SU-DHL-6 (cell line): ENCODE measurements at regions not wholly inside any gene's neighbourhood (a gene's known extent, or its start where the extent isn't known, plus 50 kb on each side); places are given as distances from the start of the nearest gene placed in this dataset.

Experiments
- H2AFZ ChIP-seq: fragments of 200-600 bp; sonication (generic); 2 replicates; pipeline ENCODE4 v1.6.1; 2014; ENCODE audit warnings: low read depth, mild to moderate bottlenecking, moderate library complexity, mixed read lengths, antibody characterized with exemption, low read length; ENCODE audit not compliant: severe bottlenecking
- H3F3A ChIP-seq: fragments of 200-600 bp; shearing (Covaris generic); 2 replicates; pipeline ENCODE4 v1.6.0; 2016; ENCODE audit warnings: antibody characterized with exemption, mild to moderate bottlenecking; ENCODE audit not compliant: insufficient read depth
- H3K27ac ChIP-seq: fragments of 200-600 bp; sonication (generic); 2 replicates; pipeline ENCODE4 v1.5.1; 2016; ENCODE audit warnings: low read depth, mild to moderate bottlenecking, low read length, moderate library complexity, mixed read lengths
- H3K27me3 ChIP-seq: fragments of 200-600 bp; sonication (generic), shearing (Covaris generic); 2 replicates; pipeline ENCODE4 v1.6.0; 2014; ENCODE audit warnings: mild to moderate bottlenecking, low read length
- H3K36me3 ChIP-seq: fragments of 200-600 bp; sonication (generic); 2 replicates; pipeline ENCODE4 v1.6.1; 2014; ENCODE audit warnings: mild to moderate bottlenecking, low read length, mixed read lengths
- H3K4me2 ChIP-seq: fragments of 300-600, 200-600 bp; shearing (Covaris generic), sonication (generic); 2 replicates; pipeline ENCODE4 v1.6.0; 2014; ENCODE audit warnings: low read length, low read depth, mild to moderate bottlenecking; ENCODE audit not compliant: poor library complexity, severe bottlenecking
- H3K4me3 ChIP-seq: fragments of 200-600 bp; sonication (generic); 2 replicates; pipeline ENCODE4 v1.5.1; 2014; ENCODE audit warnings: antibody characterized with exemption, low read length, mild to moderate bottlenecking, mixed read lengths; ENCODE audit not compliant: insufficient read depth, poor library complexity, severe bottlenecking
- H3K79me2 ChIP-seq: fragments of 200-600 bp; sonication (generic); 2 replicates; pipeline ENCODE4 v1.6.1; 2014; ENCODE audit warnings: mild to moderate bottlenecking, low read length, moderate library complexity; ENCODE audit not compliant: insufficient read depth
- H3K9ac ChIP-seq: fragments of 200-600 bp; sonication (generic); 2 replicates; pipeline ENCODE4 v1.7.0; 2014; ENCODE audit warnings: mild to moderate bottlenecking, low read length
- H3K9me2 ChIP-seq: fragments of 200-600 bp; sonication (generic); replicated peaks from 2 replicates; pipeline ENCODE4 v1.6.1; 2014; ENCODE audit warnings: low read length; ENCODE audit not compliant: insufficient read depth
- H3K9me3 ChIP-seq: fragments of 200-600 bp; sonication (generic); 2 replicates; pipeline ENCODE4 v1.6.1; 2014; ENCODE audit warnings: low read length, mixed read lengths; ENCODE audit not compliant: insufficient read depth
- H4K20me1 ChIP-seq: fragments of 200-600 bp; sonication (generic); 2 replicates; pipeline ENCODE4 v1.6.1; 2014; ENCODE audit warnings: low read depth, mild to moderate bottlenecking, antibody characterized with exemption, low read length, moderate library complexity, mixed read lengths
- CTCF ChIP-seq: fragments of 200-600 bp; sonication (generic); IDR thresholded peaks from one replicate; pipeline ENCODE4 v1.5.1; 2017; ENCODE audit warnings: antibody characterized with exemption, mild to moderate bottlenecking, low read length, moderate library complexity; ENCODE audit not compliant: insufficient read depth, poor library complexity, severe bottlenecking
- EZH2phosphoT487 ChIP-seq: fragments of 200-600 bp; sonication (generic), shearing (Covaris generic); conservative IDR thresholded peaks from 2 replicates; pipeline ENCODE4 v1.6.1; 2018; ENCODE audit warnings: mild to moderate bottlenecking, antibody characterized with exemption, low read length, moderate library complexity, mixed read lengths

- H3K4me2 ChIP-seq, result no peak overlapping the region
- H3K9ac ChIP-seq, result no peak overlapping the region
- no peaks in the 10 kb centered on the region for H4K20me1 ChIP-seq
- H3K79me2 ChIP-seq, result no peaks in the 10 kb centered on the region
- H3K27me3 ChIP-seq, result no peaks in the 10 kb centered on the region
- no peaks in the 10 kb centered on the region for H3K9me3 ChIP-seq
- no peaks in the 10 kb centered on the region for H3K36me3 ChIP-seq
- no peak overlapping the region for H3K27ac ChIP-seq
- no peaks in the 10 kb centered on the region for H3F3A ChIP-seq
- no peak for TF ChIP-seq CTCF
- TF ChIP-seq EZH2phosphoT487, result no peak
- H2AFZ ChIP-seq, result no peak overlapping the region
- H3K9me2 ChIP-seq, result no peaks in the 10 kb centered on the region
- no peak overlapping the region for H3K4me3 ChIP-seq
These were observed 117.4 kb upstream of the MAGI2 start for GRCh38 chr7:79570903-79571302.

GRCh38 chr7:79563821-79564522 is 110.5 kb upstream of the MAGI2 start:
- no peaks in the 10 kb centered on the region for H3K36me3 ChIP-seq
- no peaks in the 10 kb centered on the region for H3K9me3 ChIP-seq
- no peaks in the 10 kb centered on the region for H3K79me2 ChIP-seq
- H3F3A ChIP-seq, result no peaks in the 10 kb centered on the region
- no peaks in the 10 kb centered on the region for H4K20me1 ChIP-seq
- H2AFZ ChIP-seq, result no peak overlapping the region
- H3K9ac ChIP-seq, result no peak overlapping the region
- H3K27ac ChIP-seq, result no peak overlapping the region
- H3K4me3 ChIP-seq, result no peak overlapping the region
- no peak overlapping the region for H3K4me2 ChIP-seq
- H3K27me3 ChIP-seq, result no peaks in the 10 kb centered on the region
- no peaks in the 10 kb centered on the region; the same call in 1 of the 2 replicates for H3K9me2 ChIP-seq
- TF ChIP-seq CTCF (no peak), EZH2phosphoT487 (no peak)

GRCh38 chr7:79555571-79555970 is 102.1 kb upstream of the MAGI2 start:
- no peak overlapping the region for H3K9ac ChIP-seq
- H3K9me3 ChIP-seq, result no peaks in the 10 kb centered on the region
- H3K27ac ChIP-seq, result no peak overlapping the region
- H4K20me1 ChIP-seq, result no peaks in the 10 kb centered on the region
- no peaks in the 10 kb centered on the region for H3K79me2 ChIP-seq
- no peak for TF ChIP-seq EZH2phosphoT487
- TF ChIP-seq CTCF, result no peak
- H3K4me3 ChIP-seq, result no peak overlapping the region
- H3K9me2 ChIP-seq, result no peaks in the 10 kb centered on the region
- no peaks in the 10 kb centered on the region for H3F3A ChIP-seq
- no peak overlapping the region for H3K4me2 ChIP-seq
- no peaks in the 10 kb centered on the region for H3K27me3 ChIP-seq
- no peak overlapping the region for H2AFZ ChIP-seq
- H3K36me3 ChIP-seq, result no peaks in the 10 kb centered on the region
